ENCODE measurements at regions not wholly inside any gene's neighbourhood (a gene's known extent, or its start where the extent isn't known, plus 50 kb on each side); places are given as distances from the start of the nearest gene placed in this dataset.

- TF ChIP-seq CTCF (IDR thresholded peaks at IDR 0.05; ENCODE audit: control extremely low read depth in 1 of 3, insufficient read depth in 1 of 3, low read depth in 1 of 3, low read length in 3 of 3) (no peak), ZNF274 (IDR thresholded peaks at IDR 0.05; ENCODE audit: borderline replicate concordance, extremely low read depth, low read length) (no peak)
Measured at GRCh38 chr15:47932261-47932660, 188.5 kb upstream of the SLC24A5 start.
